Breast epithelium (tissue), 3 donors: ENCODE measurements at regions not wholly inside any gene's neighbourhood (a gene's known extent, or its start where the extent isn't known, plus 50 kb on each side); places are given as distances from the start of the nearest gene placed in this dataset.

Experiments used
- POLR2A ChIP-seq: fragments of 450-650 bp; IDR thresholded peaks from one replicate; pipeline ENCODE4 v1.6.1; 2016; ENCODE audit warnings: antibody characterized with exemption, mild to moderate bottlenecking, moderate library complexity
- TF ChIP-seq, protein P1 (sequence below), 3 donors: fragments of 450-650 bp; IDR thresholded peaks; one replicate each; pipeline ENCODE4 v1.5.1; 2016 to 2017; ENCODE audit warnings: antibody characterized with exemption in 3 of 3, mild to moderate bottlenecking in 3 of 3, moderate library complexity in 3 of 3

DNA sequence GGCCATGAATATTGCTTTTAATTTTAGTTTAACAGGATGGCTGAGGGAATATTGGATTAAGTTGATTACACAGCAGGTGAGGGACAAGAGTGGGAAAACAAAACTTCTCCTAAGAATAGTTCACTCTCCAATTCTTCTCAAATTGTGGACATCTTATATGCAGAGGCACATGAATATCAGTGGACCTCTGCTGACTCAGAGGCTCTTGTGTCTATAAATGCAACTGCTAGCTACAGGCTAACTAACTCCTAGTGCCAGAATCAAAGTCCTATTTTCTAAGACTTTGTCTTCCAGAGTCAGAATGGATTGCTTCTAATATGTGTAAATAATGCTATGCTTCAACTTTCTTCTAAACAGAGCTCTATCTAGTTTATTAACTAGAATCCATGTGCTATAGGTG, 175.8 kb downstream of the IL15 start:
- TF ChIP-seq POLR2A: no peak
- TF ChIP-seq, protein P1, sequence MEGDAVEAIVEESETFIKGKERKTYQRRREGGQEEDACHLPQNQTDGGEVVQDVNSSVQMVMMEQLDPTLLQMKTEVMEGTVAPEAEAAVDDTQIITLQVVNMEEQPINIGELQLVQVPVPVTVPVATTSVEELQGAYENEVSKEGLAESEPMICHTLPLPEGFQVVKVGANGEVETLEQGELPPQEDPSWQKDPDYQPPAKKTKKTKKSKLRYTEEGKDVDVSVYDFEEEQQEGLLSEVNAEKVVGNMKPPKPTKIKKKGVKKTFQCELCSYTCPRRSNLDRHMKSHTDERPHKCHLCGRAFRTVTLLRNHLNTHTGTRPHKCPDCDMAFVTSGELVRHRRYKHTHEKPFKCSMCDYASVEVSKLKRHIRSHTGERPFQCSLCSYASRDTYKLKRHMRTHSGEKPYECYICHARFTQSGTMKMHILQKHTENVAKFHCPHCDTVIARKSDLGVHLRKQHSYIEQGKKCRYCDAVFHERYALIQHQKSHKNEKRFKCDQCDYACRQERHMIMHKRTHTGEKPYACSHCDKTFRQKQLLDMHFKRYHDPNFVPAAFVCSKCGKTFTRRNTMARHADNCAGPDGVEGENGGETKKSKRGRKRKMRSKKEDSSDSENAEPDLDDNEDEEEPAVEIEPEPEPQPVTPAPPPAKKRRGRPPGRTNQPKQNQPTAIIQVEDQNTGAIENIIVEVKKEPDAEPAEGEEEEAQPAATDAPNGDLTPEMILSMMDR (IDR thresholded peaks at IDR 0.05): no peak
